Upper lobe of left lung (tissue), 6 donors: ENCODE measurements at regions not wholly inside any gene's neighbourhood (a gene's known extent, or its start where the extent isn't known, plus 50 kb on each side); places are given as distances from the start of the nearest gene placed in this dataset.

Experiments
- ATAC-seq, 2 donors: fragments of 200-7000 bp; cut with Tn5 transposase; one replicate each; pipeline ENCODE4 v1.9.1; 2022; ENCODE audit warnings: mild to moderate bottlenecking in 2 of 2, moderate library complexity in 2 of 2; ENCODE audit not compliant: low FRiP score in 2 of 2
- DNase-seq, 2 donors: peaks; one replicate each; pipeline ENCODE4 v3.0.0-alpha.2; 2019 to 2020
- H3K27ac ChIP-seq, 4 donors: fragments of 200-600 bp; sonication (generic); one replicate each; pipeline ENCODE4 v1.5.1; 2016 to 2019
- H3K27me3 ChIP-seq, 4 donors: fragments of 200-600 bp; sonication (generic); one replicate each; pipeline ENCODE4 v1.5.1; 2017 to 2019
- H3K36me3 ChIP-seq, 4 donors: fragments of 200-600 bp; sonication (generic); one replicate each; pipeline ENCODE4 v1.5.1; 2016 to 2019
- H3K4me1 ChIP-seq, 4 donors: fragments of 200-600 bp; sonication (generic); one replicate each; pipeline ENCODE4 v1.5.1; 2018 to 2019
- H3K4me3 ChIP-seq, 4 donors: fragments of 200-600 bp; sonication (generic); one replicate each; pipeline ENCODE4 v1.5.1; 2017 to 2019; ENCODE audit warnings: mild to moderate bottlenecking in 2 of 4, moderate library complexity in 1 of 4
- H3K9me3 ChIP-seq, 4 donors: fragments of 200-600 bp; sonication (generic); one replicate each; pipeline ENCODE4 v1.5.1; 2018 to 2019
- EP300 ChIP-seq, 4 donors: sonication (generic); formaldehyde crosslinking; IDR thresholded peaks; one replicate each; pipeline ENCODE4 v1.5.1; 2017; ENCODE audit warnings: antibody characterized with exemption in 4 of 4, control low read depth in 2 of 4
- POLR2A ChIP-seq, 4 donors: fragments of 450-650 bp; IDR thresholded peaks; one replicate each; pipeline ENCODE4 v1.5.1; 2016 to 2017; ENCODE audit warnings: antibody characterized with exemption in 4 of 4, mild to moderate bottlenecking in 2 of 4
- POLR2AphosphoS5 ChIP-seq, 2 donors: sonication (generic); formaldehyde crosslinking; IDR thresholded peaks; one replicate each; pipeline ENCODE4 v1.5.1; 2017; ENCODE audit warnings: antibody characterized with exemption in 2 of 2
- WGBS, 2 donors: methylation state at CpG; one replicate each; pipeline ENCODE4 v1.1.5; 2017 to 2018; 5-methylcytosine and 5-hydroxymethylcytosine counted together
- TF ChIP-seq, protein P1 (sequence below), 6 experiments: fragments of 450-650 bp in 4 of 6; fragments of 200-600 bp in 2 of 6; sonication (generic) in 2 of 6; IDR thresholded peaks; one replicate each; pipeline ENCODE4 v1.5.1; 2016 to 2019; ENCODE audit warnings: antibody characterized with exemption in 6 of 6
- donor health status: DM: no; HTN: no; CAD: no; lungs with moderate emphysema.
- donor health status: DM: no; HTN: yes; CAD: no; lungs with severe emphysema.

DNA sequence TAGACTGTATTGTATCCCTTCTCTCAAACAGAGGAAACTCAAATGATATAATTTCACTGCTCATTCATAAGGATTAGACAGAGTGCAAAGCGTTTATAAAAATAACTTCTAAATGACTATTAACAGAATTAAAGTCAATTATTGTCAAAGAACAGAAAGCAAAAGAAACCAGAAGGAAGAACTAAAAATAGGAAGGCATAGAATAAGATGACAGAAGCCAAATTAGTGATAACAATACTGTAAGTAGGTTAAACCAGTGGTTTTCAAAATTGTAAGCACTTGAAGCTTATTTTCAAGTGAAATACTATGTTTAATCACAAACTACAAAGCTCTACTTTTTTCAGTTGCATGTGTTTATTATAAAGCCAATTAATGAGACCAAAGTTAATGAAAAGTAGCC, 305.2 kb downstream of the PPP1R2C start:
- no peak overlapping the region for H3K4me3 ChIP-seq
- 59 to 67% methylated on average over 1 of the region's 1 CpG for WGBS, 2 donors
- H3K27ac ChIP-seq: no peak overlapping the region
- H3K27me3 ChIP-seq: no peaks in the 10 kb centered on the region
- no peaks in the 10 kb centered on the region for H3K4me1 ChIP-seq
- TF ChIP-seq EP300 (IDR thresholded peaks at IDR 0.05) (no peak), POLR2AphosphoS5 (IDR thresholded peaks at IDR 0.05) (no peak), POLR2A (IDR thresholded peaks at IDR 0.05) (no peak)
- TF ChIP-seq, protein P1, sequence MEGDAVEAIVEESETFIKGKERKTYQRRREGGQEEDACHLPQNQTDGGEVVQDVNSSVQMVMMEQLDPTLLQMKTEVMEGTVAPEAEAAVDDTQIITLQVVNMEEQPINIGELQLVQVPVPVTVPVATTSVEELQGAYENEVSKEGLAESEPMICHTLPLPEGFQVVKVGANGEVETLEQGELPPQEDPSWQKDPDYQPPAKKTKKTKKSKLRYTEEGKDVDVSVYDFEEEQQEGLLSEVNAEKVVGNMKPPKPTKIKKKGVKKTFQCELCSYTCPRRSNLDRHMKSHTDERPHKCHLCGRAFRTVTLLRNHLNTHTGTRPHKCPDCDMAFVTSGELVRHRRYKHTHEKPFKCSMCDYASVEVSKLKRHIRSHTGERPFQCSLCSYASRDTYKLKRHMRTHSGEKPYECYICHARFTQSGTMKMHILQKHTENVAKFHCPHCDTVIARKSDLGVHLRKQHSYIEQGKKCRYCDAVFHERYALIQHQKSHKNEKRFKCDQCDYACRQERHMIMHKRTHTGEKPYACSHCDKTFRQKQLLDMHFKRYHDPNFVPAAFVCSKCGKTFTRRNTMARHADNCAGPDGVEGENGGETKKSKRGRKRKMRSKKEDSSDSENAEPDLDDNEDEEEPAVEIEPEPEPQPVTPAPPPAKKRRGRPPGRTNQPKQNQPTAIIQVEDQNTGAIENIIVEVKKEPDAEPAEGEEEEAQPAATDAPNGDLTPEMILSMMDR (IDR thresholded peaks at IDR 0.05): no peak
- no peaks in the 10 kb centered on the region for H3K9me3 ChIP-seq
- H3K36me3 ChIP-seq: no peaks in the 10 kb centered on the region
- ATAC-seq (no peak), DNase-seq (no peak)

DNA sequence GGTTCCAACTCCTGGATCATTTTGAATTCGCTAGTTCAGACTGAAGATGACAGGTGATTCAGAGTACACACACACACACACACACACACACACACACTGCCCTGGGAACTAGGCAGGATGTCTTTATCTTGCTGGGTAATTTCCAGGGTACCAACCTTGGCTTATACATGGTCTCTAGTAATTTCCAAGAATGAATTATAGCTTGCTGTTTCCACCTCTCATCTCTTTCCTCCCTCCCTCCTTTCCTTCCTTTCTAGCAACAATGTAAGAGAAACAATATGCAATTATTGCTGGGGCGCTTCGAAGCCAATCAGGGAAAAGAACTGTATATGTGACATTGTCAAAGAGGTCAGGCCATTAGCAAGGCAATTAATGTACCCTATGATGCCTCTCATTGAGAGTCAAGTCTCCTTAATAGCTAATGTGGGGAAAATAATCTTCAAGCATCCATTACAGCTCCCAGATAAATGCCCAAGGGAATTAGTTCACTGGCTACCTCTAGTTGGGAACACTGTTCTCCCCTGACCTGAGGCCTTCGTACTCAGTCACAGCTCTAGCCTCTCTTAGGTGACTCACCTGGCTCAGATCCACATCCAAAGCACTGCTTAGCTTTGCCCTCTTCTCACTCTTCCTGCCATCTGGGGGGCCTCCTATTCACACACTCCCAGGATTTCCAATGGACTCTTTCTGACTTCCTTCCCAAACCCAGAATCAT, 311.5 kb downstream of the PPP1R2C start:
- Histone ChIP-seq H3K4me3 (no peak overlapping the region), H3K27ac (no peak overlapping the region), H3K36me3 (no peaks in the 10 kb centered on the region), H3K4me1 (no peaks in the 10 kb centered on the region), H3K27me3 (no peaks in the 10 kb centered on the region), H3K9me3 (no peaks in the 10 kb centered on the region)
- DNase-seq: no peak
- TF ChIP-seq EP300 (IDR thresholded peaks at IDR 0.05): no peak
- TF ChIP-seq POLR2AphosphoS5 (IDR thresholded peaks at IDR 0.05): no peak
- no peak for TF ChIP-seq POLR2A (IDR thresholded peaks at IDR 0.05)
- TF ChIP-seq, protein P1 (IDR thresholded peaks at IDR 0.05): no peak
- WGBS, 2 donors: 79 to 83% methylated on average over 4 of the region's 4 CpGs
- no peak for ATAC-seq

DNA sequence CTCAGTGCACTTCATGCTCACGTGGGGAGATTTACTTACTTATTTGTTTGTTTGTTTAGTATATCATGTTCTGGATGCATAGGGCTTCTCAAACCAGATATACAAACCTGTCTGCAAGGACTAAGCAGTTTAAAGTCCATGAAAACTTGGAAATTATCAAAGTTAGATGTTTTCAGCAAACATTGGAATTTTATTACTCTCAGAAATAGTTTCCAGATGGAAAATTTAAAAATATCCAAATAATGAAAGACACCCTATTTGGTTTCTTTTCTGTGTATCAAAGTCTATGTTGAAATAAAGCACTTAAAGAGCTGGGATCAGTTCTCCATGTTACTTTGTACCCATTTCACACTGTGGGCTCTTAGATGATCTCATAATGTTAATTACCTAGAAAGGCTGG, 312.1 kb downstream of the PPP1R2C start:
- Histone ChIP-seq H3K27me3 (no peaks in the 10 kb centered on the region), H3K4me1 (no peaks in the 10 kb centered on the region), H3K27ac (no peak overlapping the region), H3K4me3 (no peak overlapping the region), H3K36me3 (no peaks in the 10 kb centered on the region), H3K9me3 (no peaks in the 10 kb centered on the region)
- no peak for TF ChIP-seq EP300 (IDR thresholded peaks at IDR 0.05)
- TF ChIP-seq, protein P1 (IDR thresholded peaks at IDR 0.05): no peak
- TF ChIP-seq POLR2AphosphoS5 (IDR thresholded peaks at IDR 0.05): no peak
- no peak for TF ChIP-seq POLR2A (IDR thresholded peaks at IDR 0.05)
- 56 to 89% methylated on average over 1 of the region's 1 CpG for WGBS, 2 donors
- ATAC-seq: no peak
- no peak for DNase-seq

DNA sequence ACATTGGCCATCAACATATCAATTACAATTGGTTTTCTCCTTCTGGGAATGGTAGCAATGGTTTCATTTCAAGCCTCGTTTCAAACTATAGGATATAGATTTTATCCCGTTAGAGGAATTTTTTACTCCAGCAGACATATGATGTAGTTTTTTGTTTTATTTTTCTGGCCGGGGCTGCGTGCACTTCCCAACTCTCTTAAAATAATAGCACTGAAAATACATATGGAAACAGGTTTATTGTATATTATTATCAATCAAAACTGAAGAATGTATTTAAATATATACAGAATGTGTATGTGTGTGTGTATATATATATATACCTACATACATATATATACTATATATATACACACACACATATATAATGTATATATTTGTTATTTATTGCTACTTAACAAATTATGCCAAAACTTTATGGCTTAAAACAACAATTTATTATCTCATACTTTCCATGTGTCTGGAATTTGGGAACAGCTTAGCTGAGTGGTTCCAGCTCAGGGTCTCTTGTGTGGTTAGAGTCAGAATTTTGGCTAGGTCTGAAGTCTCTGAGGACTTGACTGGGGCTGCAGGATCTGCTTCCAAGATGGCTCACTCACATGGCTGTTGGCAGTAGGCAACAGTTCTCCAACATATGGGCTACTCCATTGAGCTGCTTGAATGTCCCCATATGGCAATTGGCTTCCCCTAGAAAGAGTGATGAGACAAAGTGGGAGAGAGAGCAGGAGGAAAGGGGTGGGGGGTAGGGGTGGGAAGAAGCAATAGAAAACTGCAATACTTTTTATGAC, 314.1 kb downstream of the PPP1R2C start:
- 88 to 92% methylated on average over 4 of the region's 4 CpGs for WGBS, 2 donors
- H3K9me3 ChIP-seq: no peaks in the 10 kb centered on the region
- H3K4me3 ChIP-seq: no peak overlapping the region
- H3K4me1 ChIP-seq: no peaks in the 10 kb centered on the region
- no peaks in the 10 kb centered on the region for H3K27me3 ChIP-seq
- TF ChIP-seq, protein P1 (IDR thresholded peaks at IDR 0.05): no peak
- TF ChIP-seq POLR2AphosphoS5 (IDR thresholded peaks at IDR 0.05) (no peak), POLR2A (IDR thresholded peaks at IDR 0.05) (no peak), EP300 (IDR thresholded peaks at IDR 0.05) (no peak)
- H3K27ac ChIP-seq: no peak overlapping the region
- ATAC-seq (no peak), DNase-seq (no peak)
- no peaks in the 10 kb centered on the region for H3K36me3 ChIP-seq
